ENCODE measurements at regions not wholly inside any gene's neighbourhood (a gene's known extent, or its start where the extent isn't known, plus 50 kb on each side); places are given as distances from the start of the nearest gene placed in this dataset.
"Not testable (repeated sequence)": the region's sequence is repeated elsewhere in the genome, so short reads cannot be mapped to it uniquely, and the experiment has no call there.

- ChIA-PET POLR2A (no interaction called here), CTCF (no interaction called here)
- intact Hi-C loops (cut with micrococcal nuclease): no loop called here
- H3K9me3 Mint-ChIP-seq: peaks cover under 1% of the 10 kb centered on the region
- no peaks in the 10 kb centered on the region for H3K27me3 Mint-ChIP-seq
- TF ChIP-seq CTCF (IDR thresholded peaks at IDR 0.05): no peak
- H3K4me3 Mint-ChIP-seq: no peak overlapping the region
- no peaks in the 10 kb centered on the region for H3K4me1 Mint-ChIP-seq
- no peak overlapping the region for H3K27ac Mint-ChIP-seq
- ATAC-seq (ENCODE audit: low read depth) (no peak), DNase-seq (no peak)
- no peaks in the 10 kb centered on the region for H3K36me3 Mint-ChIP-seq (ENCODE audit: low read depth)
Observed at GRCh38 chr5:152593388-152593787, 188.3 kb upstream of the NMUR2 start.

DNA sequence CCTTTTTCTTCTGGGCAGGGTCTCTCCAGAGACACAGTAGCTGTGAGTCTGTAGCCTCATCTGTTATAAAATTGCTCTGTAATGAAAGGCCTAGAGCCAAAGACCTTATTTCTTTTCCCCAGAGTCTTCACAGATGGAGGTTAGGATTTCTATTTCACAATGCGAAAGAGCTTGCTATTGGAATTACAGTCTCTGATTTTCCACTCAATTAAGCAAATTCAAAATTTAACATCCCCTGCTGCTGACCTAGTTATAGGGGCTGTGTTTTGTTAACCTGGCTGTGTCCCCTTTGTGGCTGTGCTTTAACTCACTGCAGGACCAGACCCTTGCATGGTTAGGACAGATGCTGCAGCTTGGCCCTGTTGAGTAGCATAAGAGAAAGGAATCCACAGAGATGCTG is 190.3 kb upstream of the NMUR2 start:
- H3K27ac Mint-ChIP-seq: no peak overlapping the region
- H3K9me3 Mint-ChIP-seq: no peaks in the 10 kb centered on the region
- no peaks in the 10 kb centered on the region for H3K27me3 Mint-ChIP-seq
- H3K36me3 Mint-ChIP-seq (ENCODE audit: low read depth): no peaks in the 10 kb centered on the region
- intact Hi-C loops (cut with micrococcal nuclease): no loop called here
- no peak overlapping the region for H3K4me3 Mint-ChIP-seq
- ChIA-PET POLR2A (no interaction called here), CTCF (no interaction called here)
- ATAC-seq (ENCODE audit: low read depth) (no peak), DNase-seq (no peak)
- TF ChIP-seq CTCF (IDR thresholded peaks at IDR 0.05): no peak
- no peaks in the 10 kb centered on the region for H3K4me1 Mint-ChIP-seq

DNA sequence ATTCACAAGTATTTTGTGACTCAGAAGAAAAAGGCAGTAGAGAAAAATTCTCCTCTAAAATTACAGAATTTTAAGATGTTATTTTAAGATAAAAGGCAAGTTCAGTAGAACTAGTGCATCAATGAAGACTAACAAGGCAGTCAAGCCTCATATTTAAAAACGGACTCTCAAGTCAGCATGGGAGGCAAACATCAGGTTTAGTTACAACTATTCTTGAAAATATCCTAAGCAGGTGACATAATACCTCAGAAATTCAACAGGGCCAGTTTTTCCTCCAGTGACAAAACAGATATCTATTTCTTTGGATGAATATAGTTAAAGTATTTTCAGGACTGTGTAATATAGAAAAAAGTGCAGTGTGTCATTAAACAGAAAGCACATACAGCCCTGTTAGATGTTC is 194.0 kb upstream of the NMUR2 start:
- no peak for TF ChIP-seq CTCF (IDR thresholded peaks at IDR 0.05)
- intact Hi-C loops (cut with micrococcal nuclease): no loop called here
- Mint-ChIP-seq H3K4me1 (no peaks in the 10 kb centered on the region), H3K36me3 (ENCODE audit: low read depth) (no peaks in the 10 kb centered on the region), H3K27ac (no peak overlapping the region), H3K4me3 (no peak overlapping the region), H3K27me3 (no peaks in the 10 kb centered on the region), H3K9me3 (no peaks in the 10 kb centered on the region)
- CTCF ChIA-PET: no interaction called here
- ATAC-seq (ENCODE audit: low read depth): no peak
- POLR2A ChIA-PET: no interaction called here
- no peak for DNase-seq

DNA sequence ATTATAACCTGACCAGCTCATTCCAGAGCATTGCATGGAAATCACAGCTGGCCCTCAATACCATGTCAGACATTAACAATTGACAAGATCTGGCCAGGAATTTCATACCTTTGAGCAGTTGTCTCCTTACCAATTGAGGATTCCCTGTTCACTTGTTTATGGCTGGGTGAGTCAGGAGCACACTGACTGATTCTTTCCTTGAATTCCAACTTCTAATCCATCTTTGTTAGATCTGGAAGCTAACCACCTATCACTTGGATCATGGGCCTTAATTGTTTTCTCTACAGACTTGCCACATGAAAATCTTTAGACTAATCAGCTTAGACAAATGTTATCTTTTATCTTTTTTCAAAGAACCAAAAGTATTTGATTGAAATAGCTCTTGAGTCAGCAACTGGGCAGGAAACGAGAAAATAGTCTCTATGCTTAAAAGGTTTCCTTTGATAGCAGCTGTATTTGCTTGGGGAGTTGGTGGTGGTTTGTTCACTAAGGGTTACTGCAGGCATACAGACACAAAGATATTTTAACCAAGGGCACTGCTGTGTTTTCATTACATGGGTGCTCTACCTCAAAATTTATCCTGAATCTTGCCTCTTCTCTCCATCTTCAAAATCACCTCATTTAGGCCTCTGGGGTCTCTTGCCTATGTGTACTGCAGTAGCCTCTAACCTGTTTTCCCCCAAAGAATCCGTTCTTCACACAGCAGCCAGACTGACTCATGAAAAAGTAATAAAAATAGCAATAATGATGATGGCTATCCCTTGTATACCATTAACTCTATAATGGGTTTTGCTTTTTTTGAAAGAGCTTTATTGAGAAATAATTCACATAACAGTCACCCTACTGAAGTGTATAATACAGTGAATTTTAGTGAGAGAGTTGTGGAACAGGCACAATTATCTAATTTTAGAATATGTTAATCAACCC is 197.0 kb upstream of the NMUR2 start:
- H3K36me3 Mint-ChIP-seq (ENCODE audit: low read depth): no peaks in the 10 kb centered on the region
- peaks cover 2% of the 10 kb centered on the region for H3K9me3 Mint-ChIP-seq
- no peak for DNase-seq
- intact Hi-C loops (cut with micrococcal nuclease): no loop called here
- no peak for TF ChIP-seq CTCF (IDR thresholded peaks at IDR 0.05)
- no peak overlapping the region for H3K4me3 Mint-ChIP-seq
- no peak for ATAC-seq (ENCODE audit: low read depth)
- ChIA-PET POLR2A (no interaction called here), CTCF (no interaction called here)
- no peaks in the 10 kb centered on the region for H3K27me3 Mint-ChIP-seq
- no peaks in the 10 kb centered on the region for H3K4me1 Mint-ChIP-seq
- H3K27ac Mint-ChIP-seq: no peak overlapping the region

DNA sequence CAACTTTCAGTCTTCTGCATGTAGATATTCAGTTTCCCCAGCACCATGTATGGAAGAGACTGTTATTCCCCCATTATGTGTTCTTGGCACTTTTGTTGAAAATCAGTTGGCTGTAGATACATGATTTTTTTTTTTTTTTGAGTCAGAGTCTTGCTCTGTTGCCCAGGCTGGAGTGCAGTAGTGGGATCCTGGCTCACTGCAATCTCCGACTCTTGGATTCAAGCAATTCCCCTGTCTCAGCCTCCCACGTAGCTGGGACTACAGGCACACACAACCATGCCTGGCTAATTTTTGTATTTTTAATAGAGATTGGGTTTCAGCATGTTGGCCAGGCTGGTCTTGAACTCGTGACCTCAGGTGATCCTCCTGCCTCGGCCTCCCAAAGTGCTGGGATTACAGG is 201.0 kb upstream of the NMUR2 start:
- DNase-seq; H3K27me3 Mint-ChIP-seq; H3K36me3 Mint-ChIP-seq (ENCODE audit: low read depth); H3K4me1 Mint-ChIP-seq; ATAC-seq (ENCODE audit: low read depth); intact Hi-C loops (cut with micrococcal nuclease); POLR2A ChIA-PET; H3K4me3 Mint-ChIP-seq; H3K27ac Mint-ChIP-seq; CTCF ChIA-PET; H3K9me3 Mint-ChIP-seq: not testable (repeated sequence)

Measured in activated B cell treated with CpG ODN at 0.5 μM for 24 hours (primary cell).